Midbrain (tissue), 1 donor: ENCODE measurements at regions not wholly inside any gene's neighbourhood (a gene's known extent, or its start where the extent isn't known, plus 50 kb on each side); places are given as distances from the start of the nearest gene placed in this dataset.

ENCODE experiments used
- DNase-seq: peaks from one replicate; lab custom pipeline; 2025; lab: John Stamatoyannopoulos, UW

DNA sequence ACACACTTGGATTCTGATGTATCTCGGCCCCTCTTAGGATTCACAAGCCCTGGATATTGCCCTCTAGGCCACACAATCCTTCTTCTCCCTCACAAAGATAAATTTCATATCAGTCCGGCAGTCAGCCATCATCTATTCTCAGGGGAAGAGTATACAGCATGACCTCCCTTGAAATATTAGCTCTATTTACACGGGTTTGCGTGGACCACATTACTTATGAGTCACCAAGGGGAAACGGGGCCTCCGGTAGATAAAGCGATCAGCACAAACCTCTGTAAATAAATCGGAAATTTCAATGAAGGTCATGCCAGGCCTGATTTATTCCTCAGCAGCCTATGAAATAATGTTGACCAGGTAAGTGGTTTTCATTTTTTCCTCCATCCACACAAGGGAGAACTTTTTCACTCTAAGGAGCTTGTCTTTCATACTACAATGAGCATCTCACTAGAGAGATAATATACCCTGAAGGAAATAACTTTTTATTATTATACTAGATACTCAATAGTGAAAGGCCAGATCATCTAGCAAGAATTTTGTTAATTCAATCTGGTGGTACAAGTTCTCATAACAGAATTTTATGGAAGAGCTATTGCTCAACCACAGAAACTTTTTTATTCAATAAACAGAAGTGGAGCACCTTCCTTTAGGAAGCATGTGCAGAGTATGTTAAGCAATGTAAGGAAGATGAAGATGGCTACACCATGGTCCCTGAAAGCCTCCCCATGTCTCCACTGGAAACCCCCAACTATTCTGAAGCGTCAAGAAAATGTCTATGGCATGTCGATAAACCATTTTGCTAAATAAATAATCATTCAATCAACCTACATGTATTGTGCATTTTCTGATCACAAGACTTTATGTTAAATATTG is 125.2 kb upstream of the PIK3C3 start:
- no peak for DNase-seq

DNA sequence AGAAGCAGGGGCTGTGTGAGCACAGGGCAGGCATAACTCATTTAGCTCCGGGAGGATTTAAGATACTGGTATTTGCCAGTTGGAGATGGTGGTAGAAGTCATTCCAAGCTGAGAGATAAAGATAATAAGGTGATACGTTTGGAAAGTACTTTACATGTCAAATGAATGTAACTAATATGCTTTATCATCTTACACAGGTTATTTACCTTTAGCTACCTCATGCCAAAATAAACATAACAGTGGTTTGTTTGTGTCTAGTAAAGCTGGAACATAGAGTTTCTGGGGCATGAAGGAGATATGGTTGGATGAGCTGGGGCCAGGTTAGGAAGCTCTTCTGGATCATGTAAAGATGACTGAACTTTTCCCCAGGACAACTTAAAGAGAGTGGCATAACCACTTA is 126.9 kb upstream of the PIK3C3 start:
- DNase-seq = no peak

DNA sequence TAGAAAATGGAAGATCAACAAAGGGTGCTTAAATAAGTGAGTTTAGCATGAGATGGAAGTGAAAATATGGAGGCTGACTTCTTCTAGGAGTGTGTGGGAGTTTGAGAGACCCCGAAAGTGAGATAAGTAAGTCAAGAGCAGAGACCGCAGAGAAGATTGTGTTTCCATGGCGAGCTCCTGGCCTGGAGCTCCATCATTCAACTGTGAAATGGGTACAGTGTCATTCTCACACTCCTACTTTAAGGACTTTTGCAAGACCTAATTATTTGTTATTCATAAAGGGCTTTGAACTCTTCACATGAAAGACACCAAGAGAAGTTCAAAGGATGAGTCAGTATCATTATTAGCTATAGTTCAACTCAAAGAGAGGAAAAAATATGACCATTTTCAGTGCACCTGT is 134.2 kb upstream of the PIK3C3 start:
- DNase-seq = no peak

DNA sequence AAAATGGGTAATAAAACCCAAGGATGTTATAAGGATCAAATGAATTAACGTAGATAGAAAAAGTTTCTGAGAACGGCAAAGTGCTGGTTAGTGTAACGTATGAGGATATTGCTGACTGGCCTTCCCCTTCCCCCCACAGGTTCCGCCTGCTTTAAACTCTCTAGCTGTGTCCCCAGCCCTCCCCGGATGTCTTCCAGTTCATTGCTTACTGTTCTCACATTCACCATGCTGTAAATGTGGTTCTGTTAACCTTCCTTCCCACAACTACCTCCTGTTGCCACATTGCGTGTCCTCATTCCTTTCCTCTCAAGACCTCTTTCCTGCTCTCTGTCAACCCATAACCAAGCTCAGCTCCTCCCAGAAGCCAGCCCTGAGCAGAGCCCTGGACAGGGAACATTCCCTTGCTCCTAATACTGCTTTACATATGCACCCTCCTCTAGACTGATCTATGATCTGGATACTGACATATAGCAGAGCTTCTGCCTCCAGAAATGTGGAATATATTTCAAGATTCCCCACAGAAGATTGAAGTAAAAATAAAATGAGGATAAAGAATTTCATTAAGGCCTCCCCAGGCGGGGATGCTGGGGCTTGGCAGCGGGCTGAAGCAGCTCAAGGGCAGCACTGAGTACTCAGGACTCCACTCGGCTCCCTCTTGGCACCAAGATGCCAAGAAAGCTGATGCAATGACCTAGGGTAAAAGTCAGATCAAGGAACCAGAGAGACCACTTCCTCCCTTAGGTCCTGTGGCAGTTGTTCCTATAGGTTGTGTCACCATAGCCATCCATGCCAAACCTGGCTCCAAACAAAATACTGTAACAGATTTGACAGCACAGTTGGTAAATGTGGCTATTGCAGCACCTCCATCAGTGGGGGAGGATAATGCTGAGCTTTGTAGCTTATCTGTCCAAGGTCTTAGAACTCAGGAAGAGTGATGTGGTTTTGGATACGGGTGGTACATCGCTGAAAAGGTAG is 136.4 kb upstream of the PIK3C3 start:
- no peak for DNase-seq

DNA sequence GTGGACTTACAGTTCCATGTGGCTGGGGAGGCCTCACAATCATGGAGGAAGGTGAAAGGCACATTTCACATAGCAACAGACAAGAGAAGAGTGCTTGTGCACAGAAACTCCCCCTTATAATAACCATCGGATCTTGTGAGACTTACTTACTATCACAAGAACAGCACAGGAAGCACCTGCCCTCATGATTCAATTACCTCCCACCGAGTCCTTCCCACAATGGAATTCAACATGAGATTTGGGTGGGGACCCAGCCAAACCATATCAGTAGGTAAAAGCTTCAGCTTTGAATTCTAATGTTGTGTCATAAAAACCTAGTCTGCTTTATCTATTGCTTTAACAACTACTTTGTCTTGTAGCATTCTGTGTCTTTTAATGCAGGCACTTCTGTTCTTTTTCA is 140.4 kb upstream of the PIK3C3 start:
- no peak for DNase-seq

- DNase-seq = no peak
These were observed 145.4 kb upstream of the PIK3C3 start for GRCh38 chr18:41809652-41810051.

DNA sequence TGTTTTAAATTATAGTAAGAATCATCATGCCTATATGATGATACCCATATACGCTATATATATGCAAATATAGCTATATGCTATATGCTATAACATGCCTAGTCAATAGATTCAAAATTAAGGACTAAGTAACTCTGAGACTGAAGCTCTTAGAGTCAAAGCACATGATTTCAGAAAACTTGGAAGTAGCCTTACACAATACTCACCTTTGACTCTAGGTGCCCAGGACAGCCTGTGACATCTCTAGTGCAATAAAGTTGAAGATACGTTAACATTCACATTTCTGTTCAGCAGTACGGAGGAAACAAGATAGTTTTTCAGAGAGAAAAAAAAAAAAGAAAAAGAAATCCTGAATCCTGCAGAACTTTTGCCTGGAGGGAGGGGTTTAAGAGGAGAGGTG is 149.7 kb upstream of the PIK3C3 start:
- DNase-seq = no peak

GRCh38 chr18:41798879-41799278 is 156.2 kb upstream of the PIK3C3 start:
- no peak for DNase-seq

- no peak for DNase-seq
These were observed 164.3 kb upstream of the PIK3C3 start for GRCh38 chr18:41790687-41791086.

GRCh38 chr18:41789001-41789400 is 166.0 kb upstream of the PIK3C3 start:
- no peak for DNase-seq

- no peak for DNase-seq
These were observed 171.2 kb upstream of the PIK3C3 start for GRCh38 chr18:41783879-41784278.

- no peak for DNase-seq
These were observed 171.8 kb upstream of the PIK3C3 start for GRCh38 chr18:41783065-41783818.

DNA sequence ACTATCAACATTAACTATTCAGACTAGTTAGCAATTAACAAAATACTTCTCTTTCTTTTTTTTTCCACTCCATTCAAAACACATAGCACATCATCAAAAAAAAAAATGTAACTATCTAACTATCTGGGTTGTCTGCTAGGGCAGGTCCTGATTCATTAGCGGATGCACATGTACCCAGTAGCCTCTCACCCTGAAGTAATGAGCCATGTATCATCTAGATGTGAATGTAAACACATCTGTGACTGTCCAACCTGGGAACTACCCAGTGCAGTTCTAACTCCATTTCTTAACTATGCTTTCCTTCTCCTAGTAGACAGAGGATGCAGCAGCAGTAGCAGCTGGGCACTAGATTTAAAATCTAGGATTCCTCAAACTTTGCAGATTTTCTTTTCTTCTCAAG is 183.1 kb upstream of the PIK3C3 start:
- no peak for DNase-seq

DNA sequence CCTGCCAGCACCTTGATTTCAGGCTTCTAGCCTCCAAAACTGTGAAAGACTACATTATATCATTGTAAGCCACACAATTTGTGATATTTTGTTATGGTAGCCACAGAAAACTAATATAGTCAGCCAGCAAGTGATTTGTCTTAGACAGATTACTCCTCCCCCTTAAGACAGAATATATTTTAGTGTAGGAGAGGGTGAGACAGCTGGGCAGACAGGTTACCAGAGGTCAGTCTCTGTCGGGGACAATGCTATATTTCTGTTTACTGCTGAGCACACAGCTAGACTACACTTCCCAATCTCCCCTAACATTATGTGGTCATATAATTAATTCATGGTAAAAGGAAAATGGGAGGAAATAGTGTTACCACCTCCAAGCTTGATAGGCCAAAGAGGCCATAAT is 185.8 kb upstream of the PIK3C3 start:
- DNase-seq = no peak

DNA sequence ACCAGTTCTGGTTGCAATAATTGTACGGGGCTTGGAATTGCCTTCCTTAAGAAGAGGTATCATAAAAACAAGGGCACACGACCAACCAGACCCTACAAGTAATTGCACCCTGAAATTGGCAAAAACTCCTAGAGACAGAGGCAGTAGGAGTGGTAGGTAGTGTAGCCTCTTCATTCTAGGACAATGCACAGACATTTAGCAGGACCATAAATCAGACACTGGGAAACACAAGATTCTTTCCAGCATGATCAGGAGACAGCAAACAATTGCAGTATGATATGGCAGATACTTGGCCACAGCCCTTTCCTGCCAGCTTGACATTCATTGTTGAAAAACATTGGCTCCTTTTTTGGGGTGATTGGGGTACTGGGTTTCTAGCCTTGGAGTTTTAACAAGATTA is 186.6 kb upstream of the PIK3C3 start:
- no peak for DNase-seq

- no peak for DNase-seq
These were observed 187.1 kb upstream of the PIK3C3 start for GRCh38 chr18:41767960-41768359.

DNA sequence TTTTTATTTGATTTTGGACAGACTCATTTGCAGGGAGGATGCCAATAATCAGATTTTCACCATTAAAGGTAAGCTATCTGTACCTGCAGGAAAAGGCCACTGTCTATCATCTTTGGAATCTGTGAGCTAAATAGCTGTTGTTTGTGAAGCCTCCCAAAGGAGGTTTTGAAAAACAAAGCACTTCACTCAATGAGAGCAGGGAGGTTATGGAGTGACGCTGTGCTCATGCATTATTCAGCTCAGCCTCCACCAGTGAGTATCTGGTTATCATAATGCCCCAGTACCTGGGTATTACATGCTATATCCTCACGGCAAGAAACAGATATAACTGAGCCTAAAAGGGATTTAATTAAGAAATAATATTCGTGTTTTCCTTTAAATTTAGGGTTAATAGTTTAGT is 189.6 kb upstream of the PIK3C3 start:
- DNase-seq = no peak

- DNase-seq = no peak
These were observed 191.7 kb upstream of the PIK3C3 start for GRCh38 chr18:41763361-41763760.

- no peak for DNase-seq
These were observed 193.6 kb upstream of the PIK3C3 start for GRCh38 chr18:41761333-41762018.

DNA sequence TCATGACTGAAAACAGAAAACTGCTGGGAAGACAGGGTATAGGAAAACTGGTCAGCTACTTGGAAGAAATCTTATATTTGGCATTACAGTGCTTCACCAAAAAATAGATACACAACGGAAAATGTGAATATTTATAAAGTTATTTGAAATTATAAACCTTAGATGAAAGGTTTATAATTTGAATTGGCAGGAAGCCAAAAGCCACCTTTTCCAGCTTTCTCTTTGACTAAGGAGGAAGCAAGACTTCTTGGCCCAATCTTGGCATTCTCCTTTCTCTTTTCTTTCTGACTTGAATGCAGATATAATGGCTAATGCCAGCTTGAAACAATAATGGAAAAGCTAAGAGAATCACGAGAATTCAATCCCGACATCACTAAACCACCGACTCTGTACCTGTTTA is 196.5 kb upstream of the PIK3C3 start:
- DNase-seq = no peak

DNA sequence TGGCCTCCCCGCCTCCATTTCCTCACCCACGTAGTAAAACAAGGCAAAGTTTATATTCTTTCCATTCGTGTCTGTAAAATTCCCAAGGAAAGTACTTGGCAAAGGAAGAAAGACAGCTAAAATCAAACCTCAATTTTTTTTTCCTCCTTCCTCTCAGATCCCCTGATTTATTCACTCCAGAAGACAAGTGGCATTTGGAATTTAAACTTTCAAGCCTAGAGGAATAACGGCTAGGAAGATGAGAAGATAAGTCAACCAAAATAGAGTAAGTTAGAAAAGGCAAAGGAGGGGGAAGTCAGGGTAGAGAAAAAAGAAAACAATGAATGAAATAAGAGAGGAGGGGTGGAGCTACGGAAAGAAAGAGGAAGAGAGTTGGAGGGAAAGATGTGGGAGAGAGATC is 198.9 kb upstream of the PIK3C3 start:
- no peak for DNase-seq

DNA sequence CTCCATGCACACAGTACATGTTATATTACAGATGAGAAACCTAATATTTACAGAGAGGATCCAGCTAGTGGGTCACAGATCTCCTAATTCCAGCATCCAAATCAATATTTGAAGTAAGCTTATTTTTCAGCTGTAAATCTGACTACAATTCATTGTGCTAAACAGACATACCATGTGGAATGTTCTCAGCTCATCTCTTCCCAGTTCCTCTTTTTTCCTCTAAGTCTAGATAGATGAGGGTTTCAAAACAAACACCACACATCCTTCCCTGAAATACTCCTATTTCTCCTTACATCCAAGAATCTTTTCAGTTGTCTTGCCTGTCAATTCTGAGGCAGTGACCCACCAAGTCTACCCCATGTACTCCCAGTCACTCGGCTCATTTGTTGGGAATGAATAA is 200.7 kb upstream of the PIK3C3 start:
- no peak for DNase-seq
